Liver (tissue), 8 donors: ENCODE measurements at regions not wholly inside any gene's neighbourhood (a gene's known extent, or its start where the extent isn't known, plus 50 kb on each side); places are given as distances from the start of the nearest gene placed in this dataset.

Experiments used
- DNase-seq: peaks from one replicate; pipeline ENCODE4 v3.0.0-alpha.2; 2017; ENCODE audit warnings: low spot score
- H3K27ac ChIP-seq, 2 donors: one replicate each; pipeline ENCODE4 v1.7.0; 2013; ENCODE audit warnings: inconsistent platforms in 2 of 2, low read length in 2 of 2, control low read depth in 1 of 2, low read depth in 1 of 2, mild to moderate bottlenecking in 1 of 2
- H3K27me3 ChIP-seq, 4 donors: one replicate each; pipeline versions ENCODE4 v1.6.1 to v1.7.0; 2013; ENCODE audit warnings: low read length in 3 of 4, inconsistent platforms in 1 of 4, mild to moderate bottlenecking in 1 of 4, moderate library complexity in 1 of 4; ENCODE audit not compliant: control insufficient read depth in 4 of 4, insufficient read depth in 4 of 4
- H3K36me3 ChIP-seq, 4 donors: one replicate each; pipeline versions ENCODE4 v1.6.1 to v1.7.0; 2013; ENCODE audit warnings: low read length in 3 of 4, mild to moderate bottlenecking in 3 of 4, low read depth in 1 of 4, moderate library complexity in 1 of 4; ENCODE audit not compliant: control insufficient read depth in 4 of 4, insufficient read depth in 3 of 4
- H3K4me1 ChIP-seq, 4 donors: one replicate each; pipeline versions ENCODE4 v1.6.1 to v1.7.0; 2013; ENCODE audit warnings: low read length in 3 of 4, mild to moderate bottlenecking in 3 of 4, moderate library complexity in 1 of 4; ENCODE audit not compliant: control insufficient read depth in 4 of 4, insufficient read depth in 4 of 4
- H3K4me3 ChIP-seq, 3 donors: one replicate each; pipeline versions ENCODE4 v1.6.1 to v1.7.0; 2013; ENCODE audit warnings: low read length in 3 of 3, control low read depth in 1 of 3, low read depth in 1 of 3, mild to moderate bottlenecking in 1 of 3
- H3K9ac ChIP-seq, 2 donors: one replicate each; pipeline ENCODE4 v1.7.0; 2013; ENCODE audit warnings: low read length in 2 of 2, mild to moderate bottlenecking in 2 of 2, moderate library complexity in 2 of 2, control low read depth in 1 of 2, low read depth in 1 of 2
- H3K9me3 ChIP-seq, 4 donors: one replicate each; pipeline versions ENCODE4 v1.6.1 to v1.7.0; 2013; ENCODE audit warnings: low read length in 3 of 4; ENCODE audit not compliant: control insufficient read depth in 4 of 4
- ATF3 ChIP-seq: IDR thresholded peaks from 2 replicates; pipeline ENCODE4 v1.6.1; 2016; ENCODE audit warnings: antibody characterized with exemption
- CTCF ChIP-seq: fragments of 150-350 bp; IDR thresholded peaks from 2 replicates; pipeline ENCODE4 v1.5.1; 2017; ENCODE audit warnings: improper control_type of control experiment, low read depth, low read length; ENCODE audit not compliant: missing input control
- EGR1 ChIP-seq, 2 donors: IDR thresholded peaks; 2 replicates each; pipeline ENCODE4 v1.6.1; 2016 to 2018; ENCODE audit warnings: antibody characterized with exemption in 2 of 2, low read depth in 2 of 2
- FOXA1 ChIP-seq: IDR thresholded peaks from 2 replicates; pipeline ENCODE4 v1.6.1; 2016; ENCODE audit warnings: antibody characterized with exemption
- FOXA2 ChIP-seq: IDR thresholded peaks from 2 replicates; pipeline ENCODE4 v1.6.1; 2016; ENCODE audit warnings: antibody characterized with exemption
- GABPA ChIP-seq, 2 donors: IDR thresholded peaks in 1 of 2; conservative IDR thresholded peaks in 1 of 2; 2 replicates each; pipeline ENCODE4 v1.6.1; 2016; ENCODE audit warnings: antibody characterized with exemption in 2 of 2, mild to moderate bottlenecking in 1 of 2, moderate library complexity in 1 of 2
- HNF4A ChIP-seq, 2 donors: conservative IDR thresholded peaks; 2 replicates each; pipeline ENCODE4 v1.6.1; 2016; ENCODE audit warnings: antibody characterized with exemption in 2 of 2, mild to moderate bottlenecking in 2 of 2
- HNF4G ChIP-seq: IDR thresholded peaks from 2 replicates; pipeline ENCODE4 v1.6.1; 2016; ENCODE audit warnings: antibody characterized with exemption
- JUND ChIP-seq, 2 donors: IDR thresholded peaks; 2 replicates each; pipeline ENCODE4 v1.6.1; 2016; ENCODE audit warnings: antibody characterized with exemption in 2 of 2
- MAX ChIP-seq: IDR thresholded peaks from 2 replicates; pipeline ENCODE4 v1.6.1; 2016; ENCODE audit warnings: antibody characterized with exemption
- NR2F2 ChIP-seq: IDR thresholded peaks from 2 replicates; pipeline ENCODE4 v1.6.1; 2016; ENCODE audit warnings: antibody characterized with exemption
- RAD21 ChIP-seq, 2 donors: IDR thresholded peaks; 2 replicates each; pipeline ENCODE4 v1.6.1; 2016; ENCODE audit warnings: antibody characterized with exemption in 2 of 2, mild to moderate bottlenecking in 2 of 2
- REST ChIP-seq: IDR thresholded peaks from 2 replicates; pipeline ENCODE4 v1.6.1; 2016; ENCODE audit warnings: antibody characterized with exemption, mild to moderate bottlenecking
- RXRA ChIP-seq, 2 donors: IDR thresholded peaks; 2 replicates each; pipeline ENCODE4 v1.6.1; 2017 to 2018; ENCODE audit warnings: antibody characterized with exemption in 2 of 2, mild to moderate bottlenecking in 1 of 2
- SP1 ChIP-seq: IDR thresholded peaks from 2 replicates; pipeline ENCODE4 v1.6.1; 2018; ENCODE audit warnings: antibody characterized with exemption, mild to moderate bottlenecking
- TAF1 ChIP-seq: conservative IDR thresholded peaks from 2 replicates; pipeline ENCODE4 v1.6.1; 2016; ENCODE audit warnings: antibody characterized with exemption, mild to moderate bottlenecking
- YY1 ChIP-seq: IDR thresholded peaks from 2 replicates; pipeline ENCODE4 v1.6.1; 2016; ENCODE audit warnings: antibody characterized with exemption, mild to moderate bottlenecking
- ZBTB33 ChIP-seq: IDR thresholded peaks from 2 replicates; pipeline ENCODE4 v1.6.1; 2016; ENCODE audit warnings: antibody characterized with exemption
- WGBS: extraction: QIAGEN DNeasy Blood & Tissue Kit; methylation state at CpG from one replicate; pipeline ENCODE4 v1.1.7; 2013; 5-methylcytosine and 5-hydroxymethylcytosine counted together
- donor health status: healthy.
- donor health status: healthy.
- donor health status: healthy.
- donor health status: healthy.
- donor health status: healthy.

GRCh38 chr6:140382355-140382754 lies 1007.9 kb upstream of the CITED2 start:
- no peaks in the 10 kb centered on the region for H3K36me3 ChIP-seq
- DNase-seq, result no peak
- peaks cover 2 to 18% (median 10%) of the 10 kb centered on the region in 4 donors for H3K4me1 ChIP-seq
- H3K27me3 ChIP-seq, result no peaks in the 10 kb centered on the region
- H3K9me3 ChIP-seq, result peaks cover 0 to 13% (median 0%) of the 10 kb centered on the region in 4 donors
- WGBS, result 89% methylated on average over 2 of the region's 2 CpGs
- H3K27ac ChIP-seq, result no peak overlapping the region
- TF ChIP-seq FOXA2 (no peak), FOXA1 (no peak), RXRA (IDR thresholded peaks at IDR 0.05) (no peak), ZBTB33 (no peak), MAX (no peak), CTCF (no peak), SP1 (no peak), EGR1 (IDR thresholded peaks at IDR 0.05; ENCODE audit: low read depth in 2 of 2) (no peak), GABPA (IDR thresholded peaks at IDR 0.05 in 1 of 2, conservative IDR thresholded peaks at IDR 0.05 in 1 of 2) (no peak), NR2F2 (no peak), YY1 (no peak), ATF3 (no peak), REST (no peak)
- no peak overlapping the region for H3K4me3 ChIP-seq
- H3K9ac ChIP-seq, result no peak overlapping the region

GRCh38 chr6:140380427-140381218 lies 1006.2 kb upstream of the CITED2 start:
- peaks cover 2 to 18% (median 10%) of the 10 kb centered on the region in 4 donors for H3K4me1 ChIP-seq
- no peaks in the 10 kb centered on the region for H3K36me3 ChIP-seq
- no peaks in the 10 kb centered on the region for H3K27me3 ChIP-seq
- WGBS, result 52% methylated on average over 3 of the region's 3 CpGs
- TF ChIP-seq JUND (IDR thresholded peaks at IDR 0.05), result peak; percentile 69 to 83
- no peak for TF ChIP-seq TAF1
- TF ChIP-seq FOXA1, result peak; percentile 55
- TF ChIP-seq FOXA2, result peak; percentile 67
- no peak for TF ChIP-seq EGR1 (IDR thresholded peaks at IDR 0.05; ENCODE audit: low read depth in 2 of 2)
- peak; percentile 23 for TF ChIP-seq REST
- no peak for TF ChIP-seq HNF4G
- peak; percentile 14 for TF ChIP-seq YY1
- peak; percentile 71 to 76 for TF ChIP-seq HNF4A (conservative IDR thresholded peaks at IDR 0.05)
- peak; percentile 72 to 80 for TF ChIP-seq RXRA (IDR thresholded peaks at IDR 0.05)
- TF ChIP-seq RAD21 (IDR thresholded peaks at IDR 0.05), result peak; percentile 37 to 59
- TF ChIP-seq ATF3, result peak; percentile 68
- no peak for TF ChIP-seq NR2F2
- TF ChIP-seq SP1, result peak; percentile 57
- H3K4me3 ChIP-seq, result no peak overlapping the region
- H3K9ac ChIP-seq, result no peak overlapping the region
- peaks cover 0 to 13% (median 0%) of the 10 kb centered on the region in 4 donors for H3K9me3 ChIP-seq
- no peak for DNase-seq
- H3K27ac ChIP-seq, result peak overlapping the region; percentile 55 to 69
